ENCODE measurements at regions not wholly inside any gene's neighbourhood (a gene's known extent, or its start where the extent isn't known, plus 50 kb on each side); places are given as distances from the start of the nearest gene placed in this dataset.
"Not testable (repeated sequence)": the region's sequence is repeated elsewhere in the genome, so short reads cannot be mapped to it uniquely, and the experiment has no call there.

- ATAC-seq = no peak
These were observed 162.7 kb upstream of the PDE4D start for GRCh38 chr5:60056191-60056590.

GRCh38 chr5:60055168-60055567, 161.6 kb upstream of the PDE4D start:
- ATAC-seq = no peak

GRCh38 chr5:60041996-60042664, 148.6 kb upstream of the PDE4D start:
- not testable (repeated sequence) for ATAC-seq

GRCh38 chr5:60041508-60041907, 148.0 kb upstream of the PDE4D start:
- not testable (repeated sequence) for ATAC-seq

GRCh38 chr5:60036192-60036938, 142.8 kb upstream of the PDE4D start:
- no peak for ATAC-seq

- no peak for ATAC-seq
These were observed 132.6 kb upstream of the PDE4D start for GRCh38 chr5:60026161-60026560.

DNA sequence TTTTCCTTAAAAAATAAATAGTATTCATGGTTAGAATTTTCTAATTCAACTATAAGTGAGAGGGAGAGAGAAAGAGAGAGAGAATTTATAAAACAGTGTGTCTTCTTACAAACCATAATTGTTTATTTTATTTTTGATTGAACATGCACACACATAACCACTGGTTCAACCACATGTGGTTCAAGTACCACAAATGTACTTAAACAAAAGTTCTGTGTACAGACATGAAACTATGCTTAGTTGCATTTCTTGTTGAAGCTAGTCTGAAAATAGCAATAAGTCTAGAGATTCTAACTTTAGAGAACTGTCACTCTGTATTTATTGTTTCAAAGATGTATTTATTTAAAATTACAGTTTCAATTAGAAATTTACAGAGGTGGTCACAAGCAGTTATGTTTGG, 130.6 kb upstream of the PDE4D start:
- no peak for ATAC-seq

DNA sequence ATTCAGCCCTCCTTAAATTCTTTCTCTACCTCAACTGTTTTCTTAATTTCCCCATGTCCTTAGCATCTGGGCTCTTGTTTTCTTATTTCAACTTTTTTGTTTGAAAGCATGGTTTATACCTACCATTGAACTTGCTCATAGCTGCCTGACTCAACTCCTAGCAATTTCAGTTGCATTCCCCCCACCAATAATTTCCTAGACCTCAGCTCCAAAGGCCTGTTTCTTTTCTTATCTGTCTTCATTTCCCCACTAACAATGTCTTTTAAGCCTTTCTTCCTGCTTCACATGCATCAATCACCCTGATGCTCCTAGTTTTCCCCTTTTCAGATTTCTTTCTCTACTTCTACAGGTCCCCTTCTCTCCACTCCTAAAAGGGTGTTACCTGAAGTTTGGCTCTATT, 129.7 kb upstream of the PDE4D start:
- ATAC-seq = no peak

GRCh38 chr5:60020457-60020856, 126.9 kb upstream of the PDE4D start:
- ATAC-seq = no peak

DNA sequence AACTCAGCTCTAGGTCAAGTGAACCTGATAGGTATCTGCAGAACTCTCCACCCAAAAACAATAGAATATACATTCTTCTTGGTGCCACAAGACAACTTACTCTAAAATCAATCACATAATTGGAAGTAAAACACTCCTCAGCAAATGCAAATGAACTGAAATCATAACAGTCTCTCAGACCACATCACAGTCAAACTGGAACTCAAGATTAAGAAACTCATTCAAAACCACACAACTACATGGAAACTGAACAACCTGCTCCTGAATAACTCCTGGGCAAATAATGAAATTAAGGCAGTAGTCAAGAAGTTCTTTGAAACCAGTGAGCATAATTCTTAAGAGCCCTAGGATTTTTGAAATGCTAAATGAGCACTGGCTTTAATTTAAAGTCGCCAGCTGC, 125.4 kb upstream of the PDE4D start:
- not testable (repeated sequence) for ATAC-seq

DNA sequence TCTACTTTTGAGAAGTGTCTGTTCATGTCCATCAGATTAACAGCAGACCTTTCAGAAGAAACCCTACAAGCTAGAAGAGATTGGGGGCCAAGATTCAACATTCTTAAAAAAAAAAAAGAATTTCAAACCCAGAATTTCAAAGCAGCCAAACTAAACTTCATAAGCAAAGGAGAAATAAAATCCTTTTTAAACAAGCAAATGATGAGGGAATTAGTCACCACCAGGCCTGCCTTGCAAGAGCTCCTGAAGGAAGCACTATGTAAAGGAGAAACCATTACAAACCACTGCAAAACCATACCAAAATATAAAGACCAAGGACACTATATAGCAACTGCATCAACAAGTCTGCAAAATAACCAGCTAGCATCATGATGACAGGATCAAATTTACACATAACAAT, 124.6 kb upstream of the PDE4D start:
- ATAC-seq = no peak

- ATAC-seq = no peak
These were observed 120.8 kb upstream of the PDE4D start for GRCh38 chr5:60014331-60014730.

DNA sequence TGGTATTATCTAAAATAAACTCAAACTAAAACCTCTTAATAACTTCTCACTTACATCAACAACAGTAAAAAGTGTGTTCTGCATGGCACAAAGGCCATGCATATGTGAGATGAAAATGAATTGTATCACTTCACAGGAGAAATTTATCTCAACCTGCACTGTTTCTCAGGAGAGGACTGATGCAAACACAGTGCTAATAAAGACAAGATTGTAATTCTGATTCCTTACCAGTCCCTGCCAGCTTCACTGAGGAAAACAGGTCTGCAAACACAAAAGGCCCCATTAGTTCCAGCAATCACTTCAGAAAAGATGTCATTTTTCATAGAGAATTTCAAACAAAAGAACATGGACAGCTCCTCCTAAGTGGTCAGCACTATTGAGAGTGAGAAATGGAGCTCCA, 117.3 kb upstream of the PDE4D start:
- ATAC-seq = no peak

- ATAC-seq = no peak
These were observed 116.8 kb upstream of the PDE4D start for GRCh38 chr5:60010328-60010727.

DNA sequence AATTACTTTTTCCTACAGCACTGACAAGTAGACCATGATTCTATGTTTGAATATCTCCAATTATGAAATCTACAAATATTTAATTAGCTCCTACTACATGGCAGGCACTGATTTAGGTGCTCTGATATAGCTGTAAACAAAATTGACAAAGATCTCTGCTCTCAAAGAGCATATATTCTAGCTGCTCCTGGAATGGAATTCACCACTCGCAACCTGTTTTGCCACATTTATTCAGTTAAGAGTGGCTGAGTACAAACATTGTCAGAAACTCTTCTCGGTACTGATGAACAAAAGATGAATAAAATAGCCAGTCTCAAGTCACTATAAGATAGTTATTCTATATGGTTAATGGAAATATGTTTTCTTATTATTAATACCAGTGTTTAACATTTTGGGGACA, 114.2 kb upstream of the PDE4D start:
- no peak for ATAC-seq

DNA sequence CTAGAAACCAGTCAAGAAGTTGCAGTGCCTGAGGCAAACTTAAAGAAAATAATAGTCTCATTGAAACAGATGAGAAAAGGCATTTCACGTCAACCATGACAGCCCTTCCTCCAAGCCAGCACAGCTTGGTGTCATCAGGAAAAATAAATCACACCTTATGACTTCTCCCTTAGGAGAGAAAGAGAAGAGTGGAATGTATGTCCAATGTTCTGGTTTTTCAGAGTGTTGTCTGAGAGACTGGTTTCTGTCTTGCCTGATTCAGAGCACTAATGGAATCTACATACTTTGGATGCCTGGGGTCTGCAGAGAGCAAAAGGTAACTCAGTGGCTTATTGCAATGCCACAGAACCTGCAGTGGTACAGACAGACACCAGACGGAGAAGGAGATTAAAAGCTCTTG, 105.5 kb upstream of the PDE4D start:
- ATAC-seq = no peak

GRCh38 chr5:59992206-59992605, 98.7 kb upstream of the PDE4D start:
- ATAC-seq = no peak

GRCh38 chr5:59988396-59988795, 94.9 kb upstream of the PDE4D start:
- ATAC-seq = no peak

- no peak for ATAC-seq
These were observed 82.8 kb upstream of the PDE4D start for GRCh38 chr5:59976342-59976741.

DNA sequence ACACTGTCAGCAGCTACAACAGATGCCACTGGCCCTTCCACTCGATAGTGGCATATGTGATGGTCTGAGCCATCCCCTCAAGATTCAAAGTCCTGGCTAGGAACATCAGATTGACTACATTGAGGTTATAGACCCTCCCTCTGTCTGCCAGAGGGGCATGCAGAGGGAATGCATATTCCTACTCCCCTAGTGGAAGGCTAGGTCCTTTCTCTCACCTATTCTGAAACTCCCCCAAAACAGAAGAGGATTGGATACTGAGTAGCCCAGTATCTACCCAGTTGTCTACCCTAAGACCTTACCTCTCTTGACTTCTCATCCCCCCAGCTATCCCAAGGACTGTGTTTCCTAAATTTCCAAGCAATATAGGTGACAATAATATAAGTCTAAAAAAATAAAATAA, 78.5 kb upstream of the PDE4D start:
- ATAC-seq = no peak

DNA sequence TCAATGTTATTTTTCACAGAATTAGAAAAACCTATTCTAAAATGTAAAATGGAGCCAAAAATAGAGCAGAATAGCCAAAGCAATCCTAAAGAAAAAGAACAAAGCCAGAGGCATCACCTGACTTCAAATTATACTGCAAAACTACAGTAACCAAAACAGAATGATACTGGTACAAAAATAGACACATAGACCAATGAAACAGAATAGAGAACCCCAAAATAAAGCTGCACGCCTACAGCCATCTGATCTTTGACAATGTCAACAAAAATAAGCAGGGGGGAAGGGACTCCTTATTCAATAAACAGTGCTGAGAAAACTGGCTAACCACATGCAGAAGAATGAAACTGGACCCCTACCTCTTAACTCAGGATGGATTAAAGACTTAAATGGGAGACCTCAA, 65.8 kb upstream of the PDE4D start:
- no peak for ATAC-seq

GRCh38 chr5:59956130-59956783, 62.7 kb upstream of the PDE4D start:
- ATAC-seq = no peak

GRCh38 chr5:59955241-59955640, 61.7 kb upstream of the PDE4D start:
- ATAC-seq = no peak
